ENCODE measurements at regions not wholly inside any gene's neighbourhood (a gene's known extent, or its start where the extent isn't known, plus 50 kb on each side); places are given as distances from the start of the nearest gene placed in this dataset.
"Not testable (repeated sequence)": the region's sequence is repeated elsewhere in the genome, so short reads cannot be mapped to it uniquely, and the experiment has no call there.

GRCh38 chr4:72753414-72753813 is 184.4 kb upstream of the ADAMTS3 start:
- H3K4me3 Mint-ChIP-seq; DNase-seq; H3K27ac Mint-ChIP-seq; H3K27me3 ChIP-seq (ENCODE audit: insufficient read depth, low read length); H3K4me3 ChIP-seq (ENCODE audit: low read length in 2 of 2); H3K27ac ChIP-seq (ENCODE audit: low read depth, low read length); H3K4me1 ChIP-seq (ENCODE audit: insufficient read depth, low read length); CTCF ChIA-PET (ENCODE audit: partially characterized antibody); POLR2A ChIA-PET (ENCODE audit: partially characterized antibody); H3K36me3 ChIP-seq (ENCODE audit: insufficient read depth, low read length); H3K4me1 Mint-ChIP-seq; H3K9me3 ChIP-seq (ENCODE audit: control insufficient read depth in 1 of 2, low read length in 2 of 2); intact Hi-C loops (cut with micrococcal nuclease); H3K27me3 Mint-ChIP-seq; H3K36me3 Mint-ChIP-seq: not testable (repeated sequence)
- peaks cover 4 to 43% (median 22%) of the 10 kb centered on the region in 8 donors for H3K9me3 Mint-ChIP-seq

DNA sequence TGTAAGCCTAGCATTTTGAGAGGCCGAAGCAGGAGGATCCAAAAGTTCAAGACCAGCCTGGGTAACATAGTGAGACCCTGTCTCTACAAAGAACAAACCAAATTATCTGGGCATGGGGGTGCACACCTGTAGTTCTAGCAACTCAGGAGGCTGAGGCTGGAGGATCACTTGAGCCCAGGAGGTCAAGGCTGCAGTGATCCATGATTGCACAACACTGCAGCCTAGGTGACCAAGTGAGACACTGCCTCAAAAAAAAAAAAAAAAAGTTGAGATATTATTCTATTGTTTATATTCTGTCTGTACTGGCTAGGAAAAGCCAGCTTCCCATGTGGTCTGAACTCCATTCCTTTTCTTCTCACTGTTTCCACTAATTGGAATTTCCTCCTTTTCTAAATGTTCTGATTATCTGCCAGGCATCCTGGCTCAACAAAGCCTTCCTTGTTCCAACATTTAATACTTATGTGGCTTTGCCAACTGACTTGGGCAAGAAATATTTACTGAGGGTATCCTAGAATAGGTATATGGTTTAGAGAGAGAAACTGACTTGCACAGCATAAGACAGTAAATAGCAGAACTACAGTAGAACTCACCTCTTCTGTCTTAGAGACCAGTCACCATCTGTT is 175.2 kb upstream of the ADAMTS3 start:
- no peaks in the 10 kb centered on the region for H3K4me1 ChIP-seq (ENCODE audit: insufficient read depth, low read length)
- Mint-ChIP-seq H3K9me3 (peaks cover 0 to 1% (median 0%) of the 10 kb centered on the region in 8 donors), H3K4me3 (no peak overlapping the region), H3K36me3 (no peaks in the 10 kb centered on the region), H3K4me1 (peaks cover 0 to 4% (median 2%) of the 10 kb centered on the region in 4 donors), H3K27me3 (no peaks in the 10 kb centered on the region), H3K27ac (no peak overlapping the region)
- H3K4me3 ChIP-seq (ENCODE audit: low read length in 2 of 2): no peak overlapping the region
- POLR2A ChIA-PET (ENCODE audit: partially characterized antibody): no interaction called here
- H3K9me3 ChIP-seq (ENCODE audit: control insufficient read depth in 1 of 2, low read length in 2 of 2): no peaks in the 10 kb centered on the region
- no peaks in the 10 kb centered on the region for H3K36me3 ChIP-seq (ENCODE audit: insufficient read depth, low read length)
- CTCF ChIA-PET (ENCODE audit: partially characterized antibody): no interaction called here
- DNase-seq: no peak
- no peaks in the 10 kb centered on the region for H3K27me3 ChIP-seq (ENCODE audit: insufficient read depth, low read length)
- intact Hi-C loops (cut with micrococcal nuclease): no loop called here
- H3K27ac ChIP-seq (ENCODE audit: low read depth, low read length): no peak overlapping the region

DNA sequence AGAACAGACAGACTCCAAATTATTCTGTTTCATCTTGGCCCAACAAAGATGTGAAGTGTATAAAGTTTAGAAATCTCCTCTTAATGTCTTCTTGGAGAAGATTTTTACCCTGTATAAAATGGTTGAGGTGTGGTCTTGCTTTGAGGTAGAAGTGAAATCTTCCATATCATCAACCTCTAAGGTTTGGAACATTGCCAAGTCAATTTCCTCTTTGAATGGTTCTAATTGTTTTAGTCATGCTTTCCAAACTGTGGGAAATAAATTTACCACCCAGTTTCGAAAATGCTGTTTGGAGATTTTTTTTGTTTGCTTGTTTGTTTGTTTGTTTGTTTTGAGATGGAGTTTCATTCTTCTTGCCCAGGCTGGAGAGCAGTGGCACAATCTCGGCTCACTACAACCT is 174.1 kb upstream of the ADAMTS3 start:
- no peaks in the 10 kb centered on the region for H3K27me3 Mint-ChIP-seq
- CTCF ChIA-PET (ENCODE audit: partially characterized antibody): no interaction called here
- H3K27me3 ChIP-seq (ENCODE audit: insufficient read depth, low read length): no peaks in the 10 kb centered on the region

DNA sequence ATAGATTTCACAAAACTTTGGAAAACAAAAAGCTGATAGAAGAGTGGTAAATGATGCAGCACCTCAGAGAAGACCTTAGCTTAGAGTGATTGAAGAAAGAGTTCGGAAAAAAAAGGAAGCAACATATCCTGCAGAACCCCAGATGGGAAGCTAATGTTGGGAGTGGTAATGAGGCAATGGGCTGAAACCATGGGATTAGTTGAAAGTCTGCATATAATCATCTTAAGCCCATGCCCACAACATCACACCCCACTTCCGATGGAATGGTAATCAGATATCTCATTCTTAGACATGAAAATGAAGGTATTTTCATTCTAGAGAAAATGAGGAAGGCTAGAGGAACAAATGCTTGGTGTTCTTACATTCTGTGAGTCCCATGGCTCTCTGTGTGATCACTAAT is 146.3 kb upstream of the ADAMTS3 start:
- ChIA-PET CTCF (ENCODE audit: partially characterized antibody) (no interaction called here), POLR2A (ENCODE audit: partially characterized antibody) (no interaction called here)
- Mint-ChIP-seq H3K36me3 (no peaks in the 10 kb centered on the region), H3K4me1 (no peaks in the 10 kb centered on the region), H3K4me3 (no peak overlapping the region), H3K9me3 (no peaks in the 10 kb centered on the region), H3K27ac (no peak overlapping the region), H3K27me3 (peaks cover 2 to 7% of the 10 kb centered on the region in 2 donors)
- no peaks in the 10 kb centered on the region for H3K4me1 ChIP-seq (ENCODE audit: insufficient read depth, low read length)
- DNase-seq: no peak
- intact Hi-C loops (cut with micrococcal nuclease): no loop called here
- H3K9me3 ChIP-seq (ENCODE audit: control insufficient read depth in 1 of 2, low read length in 2 of 2): no peaks in the 10 kb centered on the region
- H3K27ac ChIP-seq (ENCODE audit: low read depth, low read length): no peak overlapping the region
- no peaks in the 10 kb centered on the region for H3K36me3 ChIP-seq (ENCODE audit: insufficient read depth, low read length)
- no peak overlapping the region for H3K4me3 ChIP-seq (ENCODE audit: low read length in 2 of 2)
- H3K27me3 ChIP-seq (ENCODE audit: insufficient read depth, low read length): no peaks in the 10 kb centered on the region

More for the DNA sequence above, 174.1 kb upstream of the ADAMTS3 start:
- H3K4me3 ChIP-seq (ENCODE audit: low read length in 2 of 2): no peak overlapping the region
- peaks cover 0 to 1% (median 0%) of the 10 kb centered on the region in 8 donors for H3K9me3 Mint-ChIP-seq
- no peaks in the 10 kb centered on the region for H3K36me3 ChIP-seq (ENCODE audit: insufficient read depth, low read length)
- no peak for DNase-seq
- no peaks in the 10 kb centered on the region for H3K9me3 ChIP-seq (ENCODE audit: control insufficient read depth in 1 of 2, low read length in 2 of 2)
- no peak overlapping the region for H3K4me3 Mint-ChIP-seq
- H3K4me1 Mint-ChIP-seq: peaks cover 0 to 4% (median 2%) of the 10 kb centered on the region in 4 donors
- intact Hi-C loops (cut with micrococcal nuclease): no loop called here
- no peak overlapping the region for H3K27ac Mint-ChIP-seq
- H3K4me1 ChIP-seq (ENCODE audit: insufficient read depth, low read length): no peaks in the 10 kb centered on the region
- POLR2A ChIA-PET (ENCODE audit: partially characterized antibody): no interaction called here
- no peaks in the 10 kb centered on the region for H3K36me3 Mint-ChIP-seq
- no peak overlapping the region for H3K27ac ChIP-seq (ENCODE audit: low read depth, low read length)

DNA sequence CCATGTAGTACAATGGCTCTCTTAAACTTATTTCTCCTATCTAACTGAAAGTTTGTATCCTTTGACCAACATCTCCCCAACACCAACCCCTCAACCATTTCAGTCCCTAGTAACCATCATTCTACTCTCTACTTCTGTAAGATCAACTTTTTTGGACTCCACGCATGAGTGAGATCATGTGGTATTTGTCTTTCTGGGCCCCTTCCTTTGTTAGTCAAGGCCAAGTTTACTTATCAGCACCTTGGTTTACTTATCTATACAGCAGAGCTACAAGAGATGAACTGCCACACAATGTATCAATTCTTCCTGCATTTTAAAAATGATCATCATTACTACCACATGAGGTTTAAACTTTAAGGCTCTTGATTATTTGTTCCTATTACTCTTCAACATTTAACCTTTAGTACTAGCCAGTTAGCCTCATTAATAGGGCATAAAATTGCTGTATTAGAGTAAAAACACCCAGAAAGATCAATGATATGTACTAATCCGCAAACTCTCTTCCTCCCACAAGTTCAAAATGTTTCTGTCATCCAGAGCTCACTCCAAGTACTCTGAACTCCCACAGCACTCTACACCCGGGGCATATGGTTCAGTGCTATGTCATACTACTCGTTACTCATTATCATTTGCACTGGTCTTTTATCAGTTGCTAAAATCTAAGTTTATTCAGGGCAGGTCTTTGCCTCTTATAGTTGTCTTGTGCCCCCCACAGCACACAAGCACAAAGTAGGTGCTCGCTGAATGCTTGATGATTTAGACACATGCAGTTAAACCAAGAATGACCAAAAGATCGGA is 145.7 kb upstream of the ADAMTS3 start:
- no peak overlapping the region for H3K27ac ChIP-seq (ENCODE audit: low read depth, low read length)
- no peaks in the 10 kb centered on the region for H3K36me3 ChIP-seq (ENCODE audit: insufficient read depth, low read length)
- Mint-ChIP-seq H3K36me3 (no peaks in the 10 kb centered on the region), H3K9me3 (no peaks in the 10 kb centered on the region), H3K27me3 (peaks cover 2 to 7% of the 10 kb centered on the region in 2 donors), H3K4me1 (no peaks in the 10 kb centered on the region), H3K27ac (no peak overlapping the region), H3K4me3 (no peak overlapping the region)
- H3K9me3 ChIP-seq (ENCODE audit: control insufficient read depth in 1 of 2, low read length in 2 of 2): no peaks in the 10 kb centered on the region
- POLR2A ChIA-PET (ENCODE audit: partially characterized antibody): no interaction called here
- intact Hi-C loops (cut with micrococcal nuclease): no loop called here
- H3K27me3 ChIP-seq (ENCODE audit: insufficient read depth, low read length): no peaks in the 10 kb centered on the region
- DNase-seq: no peak
- H3K4me1 ChIP-seq (ENCODE audit: insufficient read depth, low read length): no peaks in the 10 kb centered on the region
- CTCF ChIA-PET (ENCODE audit: partially characterized antibody): no interaction called here
- no peak overlapping the region for H3K4me3 ChIP-seq (ENCODE audit: low read length in 2 of 2)

- no peaks in the 10 kb centered on the region for H3K36me3 ChIP-seq (ENCODE audit: insufficient read depth, low read length)
- H3K4me1 Mint-ChIP-seq: no peaks in the 10 kb centered on the region
- H3K4me1 ChIP-seq (ENCODE audit: insufficient read depth, low read length): no peaks in the 10 kb centered on the region
- H3K9me3 Mint-ChIP-seq: no peaks in the 10 kb centered on the region
- intact Hi-C loops (cut with micrococcal nuclease): no loop called here
- H3K27me3 Mint-ChIP-seq: peaks cover 2 to 7% of the 10 kb centered on the region in 2 donors
- POLR2A ChIA-PET (ENCODE audit: partially characterized antibody): no interaction called here
- H3K4me3 ChIP-seq (ENCODE audit: low read length in 2 of 2): no peak overlapping the region
- no peak overlapping the region for H3K27ac ChIP-seq (ENCODE audit: low read depth, low read length)
- no peak overlapping the region for H3K27ac Mint-ChIP-seq
- no peak overlapping the region for H3K4me3 Mint-ChIP-seq
- no peaks in the 10 kb centered on the region for H3K36me3 Mint-ChIP-seq
- no peak for DNase-seq
- H3K27me3 ChIP-seq (ENCODE audit: insufficient read depth, low read length): no peaks in the 10 kb centered on the region
- H3K9me3 ChIP-seq (ENCODE audit: control insufficient read depth in 1 of 2, low read length in 2 of 2): no peaks in the 10 kb centered on the region
- CTCF ChIA-PET (ENCODE audit: partially characterized antibody): no interaction called here
Measured at GRCh38 chr4:72712997-72713396, 144.0 kb upstream of the ADAMTS3 start.

DNA sequence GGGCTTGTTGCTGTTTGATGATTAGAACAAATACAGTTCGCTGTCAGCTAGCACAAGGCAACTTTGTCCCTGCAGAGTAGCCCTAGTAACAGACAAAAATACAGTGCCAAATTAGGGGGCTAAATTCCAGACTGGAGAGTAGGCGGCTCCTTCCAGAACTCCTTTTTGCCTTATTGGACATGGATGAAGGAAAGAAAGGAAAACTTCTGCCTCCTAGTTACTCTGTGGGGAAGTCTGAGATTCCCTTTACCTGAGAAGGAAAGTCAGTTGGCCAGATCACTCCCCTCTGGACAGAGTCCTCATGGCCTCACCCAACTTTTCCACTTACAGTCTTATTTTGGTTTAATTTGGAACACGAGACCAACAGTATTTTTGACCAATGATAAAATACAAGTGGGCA is 140.5 kb upstream of the ADAMTS3 start:
- no peak overlapping the region for H3K4me3 Mint-ChIP-seq
- no peaks in the 10 kb centered on the region for H3K9me3 ChIP-seq (ENCODE audit: control insufficient read depth in 1 of 2, low read length in 2 of 2)
- H3K9me3 Mint-ChIP-seq: no peaks in the 10 kb centered on the region
- no peaks in the 10 kb centered on the region for H3K36me3 Mint-ChIP-seq
- POLR2A ChIA-PET (ENCODE audit: partially characterized antibody): no interaction called here
- no peaks in the 10 kb centered on the region for H3K27me3 ChIP-seq (ENCODE audit: insufficient read depth, low read length)
- H3K4me3 ChIP-seq (ENCODE audit: low read length in 2 of 2): no peak overlapping the region
- no peaks in the 10 kb centered on the region for H3K36me3 ChIP-seq (ENCODE audit: insufficient read depth, low read length)
- H3K27me3 Mint-ChIP-seq: peaks cover under 1 to 5% of the 10 kb centered on the region in 2 donors
- DNase-seq: no peak
- CTCF ChIA-PET (ENCODE audit: partially characterized antibody): no interaction called here
- H3K4me1 ChIP-seq (ENCODE audit: insufficient read depth, low read length): no peaks in the 10 kb centered on the region
- no peak overlapping the region for H3K27ac ChIP-seq (ENCODE audit: low read depth, low read length)
- H3K27ac Mint-ChIP-seq: no peak overlapping the region
- intact Hi-C loops (cut with micrococcal nuclease): no loop called here
- no peaks in the 10 kb centered on the region for H3K4me1 Mint-ChIP-seq

All from CD4-positive, alpha-beta memory T cell (primary cell).